ENCODE measurements at regions not wholly inside any gene's neighbourhood (a gene's known extent, or its start where the extent isn't known, plus 50 kb on each side); places are given as distances from the start of the nearest gene placed in this dataset.

GRCh38 chr2:151033271-151034248 is 228.1 kb downstream of the RBM43 start:
- Histone ChIP-seq H3K27me3 (no peaks in the 10 kb centered on the region), H3K9me3 (no peaks in the 10 kb centered on the region), H3K4me3 (no peak overlapping the region), H3K4me1 (no peaks in the 10 kb centered on the region), H3K27ac (no peak overlapping the region), H3K36me3 (ENCODE audit: low read depth, missing control alignments) (no peaks in the 10 kb centered on the region)
- intact Hi-C loops (cut with DNase I; ENCODE audit: low total_unique reads) = no loop called here
- DNase-seq = no peak
- TF ChIP-seq CTCF (IDR thresholded peaks at IDR 0.05) (no peak), POLR2A (IDR thresholded peaks at IDR 0.05) (no peak)
- WGBS, 2 donors = 75 to 78% methylated on average over 4 of the region's 4 CpGs

GRCh38 chr2:151032741-151033191 is 228.9 kb downstream of the RBM43 start:
- TF ChIP-seq CTCF (IDR thresholded peaks at IDR 0.05) (no peak), POLR2A (IDR thresholded peaks at IDR 0.05) (no peak)

GRCh38 chr2:151030663-151031230 is 230.9 kb downstream of the RBM43 start:
- intact Hi-C loops (cut with DNase I; ENCODE audit: low total_unique reads) = no loop called here
- WGBS, 2 donors = 60 to 76% methylated on average over 8 of the region's 8 CpGs
- Histone ChIP-seq H3K27me3 (no peaks in the 10 kb centered on the region), H3K36me3 (ENCODE audit: low read depth, missing control alignments) (no peaks in the 10 kb centered on the region), H3K9me3 (no peaks in the 10 kb centered on the region), H3K27ac (no peak overlapping the region), H3K4me1 (peaks cover 16% of the 10 kb centered on the region), H3K4me3 (peak overlapping the region; percentile 29 to 44)
- peak; percentile 25 for DNase-seq
- peak in 1 of 3 experiments; percentile 45 for TF ChIP-seq CTCF (IDR thresholded peaks at IDR 0.05)
- TF ChIP-seq POLR2A (IDR thresholded peaks at IDR 0.05) = no peak

More at GRCh38 chr2:151032741-151033191, 228.9 kb downstream of the RBM43 start:
- Histone ChIP-seq H3K36me3 (ENCODE audit: low read depth, missing control alignments) (no peaks in the 10 kb centered on the region), H3K4me3 (no peak overlapping the region), H3K4me1 (peaks cover 4% of the 10 kb centered on the region), H3K27ac (no peak overlapping the region), H3K27me3 (no peaks in the 10 kb centered on the region), H3K9me3 (no peaks in the 10 kb centered on the region)
- DNase-seq = no peak
- 60 to 62% methylated on average over 2 of the region's 2 CpGs for WGBS, 2 donors
- intact Hi-C loops (cut with DNase I; ENCODE audit: low total_unique reads) = no loop called here

- Histone ChIP-seq H3K27ac (no peak overlapping the region), H3K9me3 (no peaks in the 10 kb centered on the region), H3K4me3 (no peak overlapping the region), H3K4me1 (peaks cover 16% of the 10 kb centered on the region), H3K27me3 (no peaks in the 10 kb centered on the region), H3K36me3 (ENCODE audit: low read depth, missing control alignments) (no peaks in the 10 kb centered on the region)
- DNase-seq = no peak
- intact Hi-C loops (cut with DNase I; ENCODE audit: low total_unique reads) = no loop called here
- 71 to 79% methylated on average over 4 of the region's 4 CpGs for WGBS, 2 donors
- TF ChIP-seq CTCF (IDR thresholded peaks at IDR 0.05) (no peak), POLR2A (IDR thresholded peaks at IDR 0.05) (no peak)
These were observed 232.1 kb downstream of the RBM43 start for GRCh38 chr2:151029406-151030157.

All from testis (tissue), 2 donors.